HepG2 (cell line): ENCODE measurements at regions not wholly inside any gene's neighbourhood (a gene's known extent, or its start where the extent isn't known, plus 50 kb on each side); places are given as distances from the start of the nearest gene placed in this dataset.

Experiments
- CBX1 ChIP-seq: IDR thresholded peaks from one replicate; pipeline ENCODE4 v1.6.1; 2016; ENCODE audit warnings: antibody characterized with exemption, low read depth
- EP300 ChIP-seq, 3 experiments: sonication (generic) in 1 of 3; formaldehyde crosslinking in 1 of 3; IDR thresholded peaks; 2 replicates each; pipeline versions ENCODE4 v1.5.1 to v1.6.1; 2011 to 2020; ENCODE audit warnings: low read depth in 2 of 3, low read length in 2 of 3, borderline replicate concordance in 1 of 3, improper control_type of control experiment in 1 of 3, mild to moderate bottlenecking in 1 of 3, missing genetic modification reagents in 1 of 3, moderate library complexity in 1 of 3
- ETV6 ChIP-seq: sonication (generic); formaldehyde crosslinking; conservative IDR thresholded peaks from 2 replicates; pipeline ENCODE4 v1.4.0; 2020; ENCODE audit warnings: missing genetic modification reagents
- GATAD2A ChIP-seq: IDR thresholded peaks from 2 replicates; pipeline ENCODE4 v1.6.1; 2016
- HBP1 ChIP-seq: IDR thresholded peaks from 2 replicates; pipeline ENCODE4 v1.6.1; 2016; ENCODE audit warnings: low read depth, control low read depth
- HMGXB3 ChIP-seq: sonication (generic); formaldehyde crosslinking; IDR thresholded peaks from 2 replicates; pipeline ENCODE4 v1.4.0; 2020; ENCODE audit warnings: missing genetic modification reagents, borderline replicate concordance
- MBD4 ChIP-seq: IDR thresholded peaks from 2 replicates; pipeline ENCODE4 v1.6.1; 2012; ENCODE audit warnings: low read length, inconsistent platforms, borderline replicate concordance
- TARDBP ChIP-seq: sonication (generic); formaldehyde crosslinking; IDR thresholded peaks from 2 replicates; pipeline ENCODE4 v1.8.0; 2022; ENCODE audit warnings: mild to moderate bottlenecking, missing genetic modification reagents
- TFDP1 ChIP-seq: IDR thresholded peaks from 2 replicates; pipeline ENCODE4 v1.6.1; 2016; ENCODE audit warnings: missing compliant biosample characterization, missing genetic modification reagents, borderline replicate concordance
- YY1 ChIP-seq: IDR thresholded peaks from 2 replicates; pipeline ENCODE4 v1.6.1; 2011; ENCODE audit warnings: low read length, low read depth, moderate library complexity, mild to moderate bottlenecking; ENCODE audit not compliant: insufficient read depth, insufficient replicate concordance
- ZBTB7B ChIP-seq: sonication (generic); formaldehyde crosslinking; IDR thresholded peaks from 2 replicates; pipeline ENCODE4 v1.4.0; 2020; ENCODE audit warnings: missing genetic modification reagents
- ZFP82 ChIP-seq: sonication (generic); formaldehyde crosslinking; IDR thresholded peaks from 2 replicates; pipeline ENCODE4 v1.5.1; 2020; ENCODE audit warnings: mild to moderate bottlenecking, missing genetic modification reagents, borderline replicate concordance
- ZKSCAN5 ChIP-seq: sonication (generic); formaldehyde crosslinking; IDR thresholded peaks from 2 replicates; pipeline ENCODE4 v1.5.1; 2020; ENCODE audit warnings: mild to moderate bottlenecking, missing genetic modification reagents
- ZNF138 ChIP-seq: sonication (generic); formaldehyde crosslinking; IDR thresholded peaks from 2 replicates; pipeline ENCODE4 v1.5.0; 2020; ENCODE audit warnings: mild to moderate bottlenecking, low read depth, missing genetic modification reagents
- ZNF275 ChIP-seq: sonication (generic); formaldehyde crosslinking; IDR thresholded peaks from 2 replicates; pipeline ENCODE4 v1.8.0; 2022; ENCODE audit warnings: missing genetic modification reagents, mild to moderate bottlenecking, inconsistent platforms, borderline replicate concordance
- ZNF468 ChIP-seq: sonication (generic); formaldehyde crosslinking; IDR thresholded peaks from 2 replicates; pipeline ENCODE4 v1.8.0; 2022; ENCODE audit warnings: mild to moderate bottlenecking, moderate library complexity, missing genetic modification reagents
- ZNF572 ChIP-seq: sonication (generic); formaldehyde crosslinking; IDR thresholded peaks from 2 replicates; pipeline ENCODE4 v1.5.1; 2020; ENCODE audit warnings: mild to moderate bottlenecking, missing genetic modification reagents
- ZNF800 ChIP-seq: sonication (generic); formaldehyde crosslinking; IDR thresholded peaks from 2 replicates; pipeline ENCODE4 v1.4.0; 2020; ENCODE audit warnings: missing genetic modification reagents
- TF ChIP-seq, protein P1 (sequence below): sonication (generic); formaldehyde crosslinking; IDR thresholded peaks from 2 replicates; pipeline ENCODE4 v1.4.0; 2020; ENCODE audit warnings: missing genetic modification reagents, borderline replicate concordance

GRCh38 chr9:105054491-105054890, 126.5 kb upstream of the ABCA1 start (continued):
- no peak for TF ChIP-seq HMGXB3
- TF ChIP-seq TFDP1 (CRISPR knock-in tag) = no peak
- TF ChIP-seq MBD4 = no peak
- TF ChIP-seq ZKSCAN5 = no peak
- no peak for TF ChIP-seq CBX1
- TF ChIP-seq GATAD2A = peak; percentile 33; the same call in 1 of the 2 replicates
- TF ChIP-seq, protein P1, sequence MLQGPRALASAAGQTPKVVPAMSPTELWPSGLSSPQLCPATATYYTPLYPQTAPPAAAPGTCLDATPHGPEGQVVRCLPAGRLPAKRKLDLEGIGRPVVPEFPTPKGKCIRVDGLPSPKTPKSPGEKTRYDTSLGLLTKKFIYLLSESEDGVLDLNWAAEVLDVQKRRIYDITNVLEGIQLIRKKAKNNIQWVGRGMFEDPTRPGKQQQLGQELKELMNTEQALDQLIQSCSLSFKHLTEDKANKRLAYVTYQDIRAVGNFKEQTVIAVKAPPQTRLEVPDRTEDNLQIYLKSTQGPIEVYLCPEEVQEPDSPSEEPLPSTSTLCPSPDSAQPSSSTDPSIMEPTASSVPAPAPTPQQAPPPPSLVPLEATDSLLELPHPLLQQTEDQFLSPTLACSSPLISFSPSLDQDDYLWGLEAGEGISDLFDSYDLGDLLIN = no peak
- no peak for TF ChIP-seq ETV6
- TF ChIP-seq ZFP82 (CRISPR knock-in tag) = no peak
- no peak for TF ChIP-seq ZNF275
- TF ChIP-seq HBP1 (CRISPR knock-in tag) = no peak
- TF ChIP-seq EP300 (IDR thresholded peaks at IDR 0.05; ENCODE audit: low read depth in 2 of 2, low read length in 2 of 2) = peak in 1 of 2 experiments; percentile 32; a peak in 1 of 4 replicates
- TF ChIP-seq EP300 (CRISPR knock-in tag; IDR thresholded peaks at IDR 0.05; ENCODE audit: borderline replicate concordance) = no peak
- no peak for TF ChIP-seq ZNF800
- TF ChIP-seq ZNF138 = no peak
- no peak for TF ChIP-seq ZNF572 (CRISPR knock-in tag)
- TF ChIP-seq ZNF468 = no peak
- no peak for TF ChIP-seq ZBTB7B (CRISPR knock-in tag)
- TF ChIP-seq TARDBP = no peak
- no peak for TF ChIP-seq YY1
